ENCODE measurements at regions not wholly inside any gene's neighbourhood (a gene's known extent, or its start where the extent isn't known, plus 50 kb on each side); places are given as distances from the start of the nearest gene placed in this dataset.

DNA sequence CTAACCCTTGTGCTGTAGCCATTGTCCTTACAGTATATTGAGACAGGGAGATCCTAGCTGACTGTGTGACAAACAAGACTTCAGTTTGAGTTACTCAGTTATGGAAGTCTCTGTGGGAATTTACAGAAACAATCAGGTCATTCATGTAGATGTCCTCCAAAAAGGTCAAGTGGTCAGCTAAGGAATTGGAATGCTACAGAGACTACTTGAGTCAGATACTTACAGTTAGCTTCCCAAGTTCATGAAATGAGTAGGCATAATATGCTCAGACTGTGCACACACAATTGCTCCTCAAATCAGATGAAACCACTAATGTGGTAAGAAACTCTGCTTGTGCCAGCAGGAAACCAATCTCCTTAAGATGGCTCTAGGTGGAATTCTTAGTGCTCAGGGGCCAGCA, 985.7 kb downstream of the NSUN3 start:
- no peaks in the 10 kb centered on the region for H3K4me1 Mint-ChIP-seq (ENCODE audit: low read depth, unreplicated experiment)
- no peaks in the 10 kb centered on the region for H3K9me3 Mint-ChIP-seq (ENCODE audit: unreplicated experiment)
- intact Hi-C loops (cut with micrococcal nuclease; ENCODE audit: unreplicated experiment): no loop called here
- Histone ChIP-seq H3K27me3 (replicated peaks; ENCODE audit: control insufficient read depth, insufficient read depth, low read length) (no peaks in the 10 kb centered on the region), H3K9me3 (no peaks in the 10 kb centered on the region), H3K36me3 (ENCODE audit: control insufficient read depth, insufficient read depth, low read length) (no peaks in the 10 kb centered on the region), H3K4me3 (ENCODE audit: low read depth, low read length) (no peak overlapping the region), H3K4me1 (no peaks in the 10 kb centered on the region)
- ChIA-PET CTCF (no interaction called here), POLR2A (no interaction called here)
- H3K36me3 Mint-ChIP-seq (ENCODE audit: insufficient read depth, unreplicated experiment): no peaks in the 10 kb centered on the region
- BruUV-seq (replicated peaks): no TSS peak
- no peaks in the 10 kb centered on the region for H3K27me3 Mint-ChIP-seq (ENCODE audit: insufficient read depth, unreplicated experiment)
- no peak overlapping the region for H3K4me3 Mint-ChIP-seq (ENCODE audit: unreplicated experiment)
- H3K27ac Mint-ChIP-seq (ENCODE audit: unreplicated experiment): no peak overlapping the region
- DNase-seq: no peak
- TF ChIP-seq, protein P1, sequence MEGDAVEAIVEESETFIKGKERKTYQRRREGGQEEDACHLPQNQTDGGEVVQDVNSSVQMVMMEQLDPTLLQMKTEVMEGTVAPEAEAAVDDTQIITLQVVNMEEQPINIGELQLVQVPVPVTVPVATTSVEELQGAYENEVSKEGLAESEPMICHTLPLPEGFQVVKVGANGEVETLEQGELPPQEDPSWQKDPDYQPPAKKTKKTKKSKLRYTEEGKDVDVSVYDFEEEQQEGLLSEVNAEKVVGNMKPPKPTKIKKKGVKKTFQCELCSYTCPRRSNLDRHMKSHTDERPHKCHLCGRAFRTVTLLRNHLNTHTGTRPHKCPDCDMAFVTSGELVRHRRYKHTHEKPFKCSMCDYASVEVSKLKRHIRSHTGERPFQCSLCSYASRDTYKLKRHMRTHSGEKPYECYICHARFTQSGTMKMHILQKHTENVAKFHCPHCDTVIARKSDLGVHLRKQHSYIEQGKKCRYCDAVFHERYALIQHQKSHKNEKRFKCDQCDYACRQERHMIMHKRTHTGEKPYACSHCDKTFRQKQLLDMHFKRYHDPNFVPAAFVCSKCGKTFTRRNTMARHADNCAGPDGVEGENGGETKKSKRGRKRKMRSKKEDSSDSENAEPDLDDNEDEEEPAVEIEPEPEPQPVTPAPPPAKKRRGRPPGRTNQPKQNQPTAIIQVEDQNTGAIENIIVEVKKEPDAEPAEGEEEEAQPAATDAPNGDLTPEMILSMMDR (IDR thresholded peaks at IDR 0.05; ENCODE audit: insufficient read depth in 1 of 2, low read depth in 1 of 2, low read length in 1 of 2, severe bottlenecking in 1 of 2, unreplicated experiment in 1 of 2): no peak

DNA sequence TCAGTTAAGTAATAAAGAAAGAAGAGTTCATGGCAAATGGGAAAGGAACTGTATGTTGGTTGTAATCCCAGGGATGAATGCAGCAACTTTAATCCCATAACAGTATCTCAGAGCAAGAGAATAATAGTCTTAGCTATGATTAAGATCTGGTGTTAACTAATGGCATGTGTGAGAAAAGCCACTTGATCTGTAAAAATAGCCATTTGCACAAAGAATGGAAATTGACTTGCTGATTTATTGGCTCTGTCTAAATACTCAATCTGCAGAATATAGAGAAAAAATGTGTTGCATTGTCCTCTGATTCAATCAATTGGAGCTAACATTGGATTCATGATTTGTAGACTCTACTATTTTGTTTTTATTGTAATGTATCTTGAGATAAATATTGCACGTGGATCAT, 987.0 kb downstream of the NSUN3 start:
- DNase-seq: no peak
- Histone ChIP-seq H3K4me1 (no peaks in the 10 kb centered on the region), H3K36me3 (ENCODE audit: control insufficient read depth, insufficient read depth, low read length) (no peaks in the 10 kb centered on the region), H3K9me3 (no peaks in the 10 kb centered on the region), H3K4me3 (ENCODE audit: low read depth, low read length) (no peak overlapping the region), H3K27me3 (replicated peaks; ENCODE audit: control insufficient read depth, insufficient read depth, low read length) (no peaks in the 10 kb centered on the region)
- intact Hi-C loops (cut with micrococcal nuclease; ENCODE audit: unreplicated experiment): no loop called here
- Mint-ChIP-seq H3K4me3 (ENCODE audit: unreplicated experiment) (no peak overlapping the region), H3K4me1 (ENCODE audit: low read depth, unreplicated experiment) (no peaks in the 10 kb centered on the region), H3K36me3 (ENCODE audit: insufficient read depth, unreplicated experiment) (no peaks in the 10 kb centered on the region), H3K27me3 (ENCODE audit: insufficient read depth, unreplicated experiment) (no peaks in the 10 kb centered on the region), H3K27ac (ENCODE audit: unreplicated experiment) (no peak overlapping the region), H3K9me3 (ENCODE audit: unreplicated experiment) (no peaks in the 10 kb centered on the region)
- ChIA-PET CTCF (no interaction called here), POLR2A (no interaction called here)
- no TSS peak for BruUV-seq (replicated peaks)
- TF ChIP-seq, protein P1 (IDR thresholded peaks at IDR 0.05; ENCODE audit: insufficient read depth in 1 of 2, low read depth in 1 of 2, low read length in 1 of 2, severe bottlenecking in 1 of 2, unreplicated experiment in 1 of 2): no peak

DNA sequence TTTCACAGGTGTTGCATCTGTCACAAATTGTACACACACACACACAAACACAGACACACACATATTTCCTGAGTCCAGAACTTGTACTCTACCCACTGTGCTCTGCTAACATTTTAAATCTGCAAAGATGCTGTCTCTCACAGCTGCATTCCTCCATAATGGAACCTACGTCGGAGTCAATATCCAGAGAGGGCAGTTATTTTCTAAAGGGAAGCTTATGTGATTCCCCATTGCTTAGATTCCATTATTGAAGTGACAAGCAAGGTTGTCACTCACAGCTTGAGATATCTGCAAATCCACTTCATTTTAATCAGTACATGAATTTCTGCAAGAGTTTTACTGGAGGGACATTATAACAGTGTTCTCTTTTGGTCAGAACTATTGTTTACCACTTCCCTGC, 992.4 kb downstream of the NSUN3 start:
- Mint-ChIP-seq H3K27me3 (ENCODE audit: insufficient read depth, unreplicated experiment) (no peaks in the 10 kb centered on the region), H3K36me3 (ENCODE audit: insufficient read depth, unreplicated experiment) (no peaks in the 10 kb centered on the region), H3K27ac (ENCODE audit: unreplicated experiment) (no peak overlapping the region), H3K4me1 (ENCODE audit: low read depth, unreplicated experiment) (no peaks in the 10 kb centered on the region), H3K4me3 (ENCODE audit: unreplicated experiment) (no peak overlapping the region), H3K9me3 (ENCODE audit: unreplicated experiment) (no peaks in the 10 kb centered on the region)
- DNase-seq: no peak
- ChIA-PET CTCF (no interaction called here), POLR2A (no interaction called here)
- TF ChIP-seq, protein P1 (IDR thresholded peaks at IDR 0.05; ENCODE audit: insufficient read depth in 1 of 2, low read depth in 1 of 2, low read length in 1 of 2, severe bottlenecking in 1 of 2, unreplicated experiment in 1 of 2): no peak
- Histone ChIP-seq H3K9me3 (no peaks in the 10 kb centered on the region), H3K4me1 (no peaks in the 10 kb centered on the region), H3K27me3 (replicated peaks; ENCODE audit: control insufficient read depth, insufficient read depth, low read length) (no peaks in the 10 kb centered on the region), H3K36me3 (ENCODE audit: control insufficient read depth, insufficient read depth, low read length) (no peaks in the 10 kb centered on the region), H3K4me3 (ENCODE audit: low read depth, low read length) (no peak overlapping the region)
- no TSS peak for BruUV-seq (replicated peaks)
- intact Hi-C loops (cut with micrococcal nuclease; ENCODE audit: unreplicated experiment): no loop called here

All from Caco-2 (cell line).